HCT116 (cell line): ENCODE measurements at regions not wholly inside any gene's neighbourhood (a gene's known extent, or its start where the extent isn't known, plus 50 kb on each side); places are given as distances from the start of the nearest gene placed in this dataset.

Source experiments
- ATAC-seq: fragments of 200-7000 bp; cut with Tn5 transposase; 2 replicates; pipeline ENCODE4 v1.9.1; 2020; ENCODE audit warnings: mild to moderate bottlenecking, moderate library complexity
- BruUV-seq: library from RNA; stranded (reverse); fragments of 400-500 nt; replicated peaks from 2 replicates; lab custom pipeline; 2021; lab: Mats Ljungman, UMichigan
- CTCF ChIA-PET: fragments of 300-600 bp; sonication (Branson Sonifier 250); formaldehyde crosslinking; loops from one replicate; lab custom pipeline; 2021; ENCODE audit warnings: antibody characterized with exemption; lab: Charles Lee
- POLR2A ChIA-PET: fragments of 300-600, 350-600 bp; sonication (Branson Sonifier 250); formaldehyde crosslinking; loops from one replicate; lab custom pipeline; 2021; ENCODE audit warnings: antibody characterized with exemption; lab: Charles Lee
- RAD21 ChIA-PET, 2 experiments: fragments of 300-600 bp; sonication (Branson Sonifier 250); formaldehyde crosslinking; loops; one replicate each; lab custom pipeline; 2023; ENCODE audit warnings: low total read pairs in 2 of 2; ENCODE audit not compliant: uncharacterized antibody in 2 of 2, unreplicated experiment in 2 of 2, low non-redundant PET in 1 of 2; lab: Charles Lee
- DNase-seq: peaks from one replicate; pipeline ENCODE4 v3.0.0-alpha.2; 2010; ENCODE audit warnings: low read depth, low spot score
- H2AFZ ChIP-seq: fragments of 200-600 bp; shearing (Covaris generic), sonication (generic); 2 replicates; pipeline ENCODE4 v1.6.1; 2017; ENCODE audit warnings: low read depth, mixed run types, mixed read lengths, antibody characterized with exemption, low read length; ENCODE audit not compliant: poor library complexity, severe bottlenecking
- H3K27ac ChIP-seq: 2 replicates; pipeline ENCODE4 v1.5.1; 2012; ENCODE audit warnings: low read depth, low read length
- H3K27me3 ChIP-seq: fragments of 200-600 bp; sonication (generic); 2 replicates; pipeline ENCODE4 v1.6.1; 2016; ENCODE audit warnings: mixed run types, low read length, mixed read lengths; ENCODE audit not compliant: insufficient read depth
- H3K36me3 ChIP-seq, 2 experiments: fragments of 200-500 bp in 1 of 2; fragments of 200-600 bp in 1 of 2; sonication (Bioruptor generic) in 1 of 2; sonication (generic) in 1 of 2; 2 replicates each; pipeline versions ENCODE4 v1.5.1 to v1.6.1; 2014 to 2016; ENCODE audit warnings: low read length in 2 of 2, inconsistent platforms in 1 of 2, mixed read lengths in 1 of 2, mixed run types in 1 of 2; ENCODE audit not compliant: insufficient read depth in 2 of 2, control insufficient read depth in 1 of 2
- H3K4me1 ChIP-seq, 2 experiments: fragments of 200-600 bp in 1 of 2; sonication (generic) in 1 of 2; 2 replicates each; pipeline versions ENCODE4 v1.5.1 to v1.6.1; 2012 to 2017; ENCODE audit warnings: low read length in 2 of 2, inconsistent platforms in 1 of 2, mild to moderate bottlenecking in 1 of 2, mixed read lengths in 1 of 2, mixed run types in 1 of 2, moderate library complexity in 1 of 2; ENCODE audit not compliant: insufficient read depth in 2 of 2, control insufficient read depth in 1 of 2
- H3K4me2 ChIP-seq: fragments of 200-600 bp; sonication (generic); 2 replicates; pipeline ENCODE4 v1.6.1; 2017; ENCODE audit warnings: mixed run types, low read length, mixed read lengths
- H3K4me3 ChIP-seq, 2 experiments: fragments of 200-600 bp in 1 of 2; sonication (generic) in 1 of 2; replicated peaks in 1 of 2; 2 replicates each; pipeline ENCODE4 v1.5.1; 2011 to 2016; ENCODE audit warnings: low read length in 2 of 2, control low read depth in 1 of 2, low read depth in 1 of 2, mild to moderate bottlenecking in 1 of 2, mixed read lengths in 1 of 2, mixed run types in 1 of 2
- H3K79me2 ChIP-seq: fragments of 200-600 bp; sonication (generic); 2 replicates; pipeline ENCODE4 v1.6.1; 2017; ENCODE audit warnings: mild to moderate bottlenecking, mixed run types, low read length, moderate library complexity, mixed read lengths; ENCODE audit not compliant: insufficient read depth
- H3K9ac ChIP-seq: fragments of 200-600 bp; sonication (generic); 2 replicates; pipeline ENCODE4 v1.6.1; 2016; ENCODE audit warnings: low read length, mixed read lengths
- H3K9me2 ChIP-seq: fragments of 200-600 bp; sonication (generic), shearing (Covaris generic); 2 replicates; pipeline ENCODE4 v1.6.1; 2017; ENCODE audit warnings: mixed run types, mild to moderate bottlenecking, moderate library complexity; ENCODE audit not compliant: insufficient read depth
- H3K9me3 ChIP-seq, 2 experiments: fragments of 200-500 bp in 1 of 2; fragments of 200-600 bp in 1 of 2; sonication (Bioruptor generic) in 1 of 2; sonication (generic) in 1 of 2; 2 replicates each; pipeline ENCODE4 v1.6.1; 2014 to 2017; ENCODE audit warnings: low read length in 2 of 2, mixed read lengths in 2 of 2, inconsistent platforms in 1 of 2, low read depth in 1 of 2, mild to moderate bottlenecking in 1 of 2, mixed run types in 1 of 2, moderate library complexity in 1 of 2; ENCODE audit not compliant: control insufficient read depth in 1 of 2, insufficient read depth in 1 of 2
- H4K20me1 ChIP-seq: fragments of 200-600 bp; sonication (generic), shearing (Covaris generic); 2 replicates; pipeline ENCODE4 v1.6.1; 2017; ENCODE audit warnings: mixed run types, mild to moderate bottlenecking, moderate library complexity; ENCODE audit not compliant: insufficient read depth
- JUND ChIP-seq: IDR thresholded peaks from 2 replicates; pipeline ENCODE4 v1.6.1; 2012
- POLR2A ChIP-seq: IDR thresholded peaks from 2 replicates; pipeline ENCODE4 v1.7.0; 2011; ENCODE audit warnings: borderline replicate concordance; ENCODE audit not compliant: insufficient read depth, insufficient read length; ENCODE audit errors: extremely low read depth
- REST ChIP-seq: IDR thresholded peaks from 2 replicates; pipeline ENCODE4 v1.6.1; 2012; ENCODE audit warnings: low read depth
- SIN3A ChIP-seq: IDR thresholded peaks from 2 replicates; pipeline ENCODE4 v1.6.1; 2012; ENCODE audit warnings: low read depth
- ZFX ChIP-seq: fragments of 450-650 bp; IDR thresholded peaks from 2 replicates; pipeline ENCODE4 v1.6.1; 2017
- ZNF274 ChIP-seq: fragments of 200-500 bp; sonication (Bioruptor generic); IDR thresholded peaks from 2 replicates; pipeline ENCODE4 v1.6.1; 2014; ENCODE audit warnings: mild to moderate bottlenecking, low read depth, low read length, inconsistent platforms
- intact Hi-C: fragments of 100-400 bp; cut with micrococcal nuclease; formaldehyde crosslinking; loops from 2 replicates; pipeline ENCODE4 v1.10.0; 2022
- TF ChIP-seq, protein P1 (sequence below): IDR thresholded peaks from 2 replicates; pipeline ENCODE4 v1.6.1; 2011; ENCODE audit warnings: mild to moderate bottlenecking, low read length, moderate library complexity; ENCODE audit not compliant: insufficient replicate concordance; ENCODE audit errors: extremely low read depth

DNA sequence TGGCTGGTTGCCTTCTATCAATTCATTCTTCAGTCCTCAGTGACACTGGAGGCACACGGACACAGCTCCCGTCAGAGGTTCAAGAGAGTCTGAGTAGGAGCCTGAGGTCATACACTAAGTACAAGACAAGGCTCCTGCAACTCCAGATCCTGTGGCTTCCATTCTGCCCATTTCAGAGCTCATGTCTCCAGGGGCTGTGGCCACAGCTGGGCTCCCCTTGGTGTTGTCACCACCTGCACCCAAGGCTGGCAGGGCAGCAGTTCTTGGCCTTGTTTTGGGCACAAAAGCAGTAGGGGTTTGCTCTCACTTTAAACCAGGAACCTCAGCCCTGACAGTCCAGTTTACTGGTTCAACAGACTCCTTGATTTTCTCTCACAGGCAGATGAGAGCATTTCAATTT is 189.6 kb downstream of the ICE1 start:
- ATAC-seq (no peak), DNase-seq (no peak)
- Histone ChIP-seq H4K20me1 (no peaks in the 10 kb centered on the region), H2AFZ (no peak overlapping the region), H3K36me3 (no peaks in the 10 kb centered on the region), H3K9me3 (no peaks in the 10 kb centered on the region), H3K9me2 (no peaks in the 10 kb centered on the region), H3K27me3 (peaks cover 14% of the 10 kb centered on the region; the same call in 1 of the 2 replicates), H3K4me2 (no peak overlapping the region), H3K4me3 (no peak overlapping the region), H3K4me1 (no peaks in the 10 kb centered on the region), H3K27ac (no peak overlapping the region), H3K79me2 (no peaks in the 10 kb centered on the region), H3K9ac (no peak overlapping the region)
- ChIA-PET CTCF (interaction anchor here (0.6 kb wide), 1 partner anchor 40 kb away, joined by 4 read pairs; no protein-coding TSS in a partner anchor), RAD21 (no interaction called here), POLR2A (no interaction called here)
- intact Hi-C loops, result no loop called here
- TF ChIP-seq, protein P1, sequence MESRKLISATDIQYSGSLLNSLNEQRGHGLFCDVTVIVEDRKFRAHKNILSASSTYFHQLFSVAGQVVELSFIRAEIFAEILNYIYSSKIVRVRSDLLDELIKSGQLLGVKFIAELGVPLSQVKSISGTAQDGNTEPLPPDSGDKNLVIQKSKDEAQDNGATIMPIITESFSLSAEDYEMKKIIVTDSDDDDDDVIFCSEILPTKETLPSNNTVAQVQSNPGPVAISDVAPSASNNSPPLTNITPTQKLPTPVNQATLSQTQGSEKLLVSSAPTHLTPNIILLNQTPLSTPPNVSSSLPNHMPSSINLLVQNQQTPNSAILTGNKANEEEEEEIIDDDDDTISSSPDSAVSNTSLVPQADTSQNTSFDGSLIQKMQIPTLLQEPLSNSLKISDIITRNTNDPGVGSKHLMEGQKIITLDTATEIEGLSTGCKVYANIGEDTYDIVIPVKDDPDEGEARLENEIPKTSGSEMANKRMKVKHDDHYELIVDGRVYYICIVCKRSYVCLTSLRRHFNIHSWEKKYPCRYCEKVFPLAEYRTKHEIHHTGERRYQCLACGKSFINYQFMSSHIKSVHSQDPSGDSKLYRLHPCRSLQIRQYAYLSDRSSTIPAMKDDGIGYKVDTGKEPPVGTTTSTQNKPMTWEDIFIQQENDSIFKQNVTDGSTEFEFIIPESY, result no peak
- BruUV-seq, result no TSS peak

- H3K9ac ChIP-seq, result no peak overlapping the region
- no peaks in the 10 kb centered on the region for H3K79me2 ChIP-seq
- H3K4me2 ChIP-seq, result no peak overlapping the region
- no peak overlapping the region for H3K4me3 ChIP-seq
- no peak overlapping the region for H2AFZ ChIP-seq
- no TSS peak for BruUV-seq
- no peak for DNase-seq
- ATAC-seq, result no peak
- CTCF ChIA-PET, result no interaction called here
- TF ChIP-seq REST (no peak), POLR2A (no peak), ZFX (no peak), ZNF274 (no peak), SIN3A (no peak), JUND (no peak)
- TF ChIP-seq, protein P1, result no peak
- RAD21 ChIA-PET, result no interaction called here
- POLR2A ChIA-PET, result interaction anchor here (1.7 kb wide), 1 partner anchor 11 kb away, joined by 6 read pairs; no protein-coding TSS in a partner anchor
- H3K36me3 ChIP-seq, result no peaks in the 10 kb centered on the region
- H3K9me3 ChIP-seq, result no peaks in the 10 kb centered on the region
- peaks cover 9% of the 10 kb centered on the region; the same call in 1 of the 2 replicates for H3K27me3 ChIP-seq
- H3K4me1 ChIP-seq, result no peaks in the 10 kb centered on the region
- intact Hi-C loops, result no loop called here
- H3K9me2 ChIP-seq, result no peaks in the 10 kb centered on the region
- H3K27ac ChIP-seq, result no peak overlapping the region
- no peaks in the 10 kb centered on the region for H4K20me1 ChIP-seq
Measured at GRCh38 chr5:5609935-5610334, 187.5 kb downstream of the ICE1 start.
